ENCODE measurements at regions not wholly inside any gene's neighbourhood (a gene's known extent, or its start where the extent isn't known, plus 50 kb on each side); places are given as distances from the start of the nearest gene placed in this dataset.

GRCh38 chr15:58331913-58332675 lies 99.7 kb upstream of the LIPC start (continued):
- TF ChIP-seq PATZ1 (CRISPR knock-in tag; IDR thresholded peaks at IDR 0.05) (peak; percentile 31; the same call in 1 of the 2 replicates), SP140L (CRISPR knock-in tag; IDR thresholded peaks at IDR 0.05; ENCODE audit: borderline replicate concordance) (no peak), ZBTB20 (CRISPR knock-in tag; IDR thresholded peaks at IDR 0.05; ENCODE audit: borderline replicate concordance, low read depth) (no peak), POGZ (CRISPR knock-in tag; IDR thresholded peaks at IDR 0.05) (no peak; the same call in 1 of the 2 replicates), ZNF367 (CRISPR knock-in tag; IDR thresholded peaks at IDR 0.05; ENCODE audit: borderline replicate concordance) (no peak), MTF2 (CRISPR knock-in tag; IDR thresholded peaks at IDR 0.05; ENCODE audit: borderline replicate concordance) (no peak), EED (CRISPR knock-in tag; IDR thresholded peaks at IDR 0.05) (no peak), ZNF484 (CRISPR knock-in tag; IDR thresholded peaks at IDR 0.05; ENCODE audit: borderline replicate concordance, low read depth) (no peak), RARA (CRISPR knock-in tag; IDR thresholded peaks at IDR 0.05) (peak; percentile 92), ZFYVE20 (CRISPR knock-in tag; IDR thresholded peaks at IDR 0.05; ENCODE audit: borderline replicate concordance, low read depth) (no peak), CCDC6 (CRISPR knock-in tag; IDR thresholded peaks at IDR 0.05) (no peak), KAT7 (CRISPR knock-in tag; IDR thresholded peaks at IDR 0.05; ENCODE audit: borderline replicate concordance) (no peak), ZFP90 (CRISPR knock-in tag; IDR thresholded peaks at IDR 0.05; ENCODE audit: borderline replicate concordance) (no peak), RAD51 (IDR thresholded peaks at IDR 0.05; ENCODE audit: borderline replicate concordance) (peak; percentile 54; the same call in 1 of the 2 replicates), MXI1 (IDR thresholded peaks at IDR 0.05; ENCODE audit: borderline replicate concordance, low read depth, low read length) (peak; percentile 81; the same call in 2 of the 3 replicates), KDM6A (CRISPR knock-in tag; IDR thresholded peaks at IDR 0.05; ENCODE audit: low read depth) (peak; percentile 22; the same call in 1 of the 2 replicates), ZNF670 (CRISPR knock-in tag; IDR thresholded peaks at IDR 0.05; ENCODE audit: borderline replicate concordance) (peak; percentile 57; the same call in 1 of the 2 replicates), DMAP1 (CRISPR knock-in tag; IDR thresholded peaks at IDR 0.05) (peak; percentile 71; the same call in 1 of the 2 replicates), MLLT10 (CRISPR knock-in tag; IDR thresholded peaks at IDR 0.05) (no peak), NCOA1 (CRISPR knock-in tag; IDR thresholded peaks at IDR 0.05) (no peak), SP4 (CRISPR knock-in tag; IDR thresholded peaks at IDR 0.05) (no peak), ZSCAN20 (CRISPR knock-in tag; IDR thresholded peaks at IDR 0.05; ENCODE audit: borderline replicate concordance) (no peak), NFYC (CRISPR knock-in tag; IDR thresholded peaks at IDR 0.05) (peak; percentile 40; the same call in 1 of the 2 replicates)
- TF ChIP-seq, protein P1, sequence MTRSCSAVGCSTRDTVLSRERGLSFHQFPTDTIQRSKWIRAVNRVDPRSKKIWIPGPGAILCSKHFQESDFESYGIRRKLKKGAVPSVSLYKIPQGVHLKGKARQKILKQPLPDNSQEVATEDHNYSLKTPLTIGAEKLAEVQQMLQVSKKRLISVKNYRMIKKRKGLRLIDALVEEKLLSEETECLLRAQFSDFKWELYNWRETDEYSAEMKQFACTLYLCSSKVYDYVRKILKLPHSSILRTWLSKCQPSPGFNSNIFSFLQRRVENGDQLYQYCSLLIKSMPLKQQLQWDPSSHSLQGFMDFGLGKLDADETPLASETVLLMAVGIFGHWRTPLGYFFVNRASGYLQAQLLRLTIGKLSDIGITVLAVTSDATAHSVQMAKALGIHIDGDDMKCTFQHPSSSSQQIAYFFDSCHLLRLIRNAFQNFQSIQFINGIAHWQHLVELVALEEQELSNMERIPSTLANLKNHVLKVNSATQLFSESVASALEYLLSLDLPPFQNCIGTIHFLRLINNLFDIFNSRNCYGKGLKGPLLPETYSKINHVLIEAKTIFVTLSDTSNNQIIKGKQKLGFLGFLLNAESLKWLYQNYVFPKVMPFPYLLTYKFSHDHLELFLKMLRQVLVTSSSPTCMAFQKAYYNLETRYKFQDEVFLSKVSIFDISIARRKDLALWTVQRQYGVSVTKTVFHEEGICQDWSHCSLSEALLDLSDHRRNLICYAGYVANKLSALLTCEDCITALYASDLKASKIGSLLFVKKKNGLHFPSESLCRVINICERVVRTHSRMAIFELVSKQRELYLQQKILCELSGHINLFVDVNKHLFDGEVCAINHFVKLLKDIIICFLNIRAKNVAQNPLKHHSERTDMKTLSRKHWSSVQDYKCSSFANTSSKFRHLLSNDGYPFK (CRISPR knock-in tag; IDR thresholded peaks at IDR 0.05; ENCODE audit: borderline replicate concordance) = no peak
- TF ChIP-seq, protein P2, sequence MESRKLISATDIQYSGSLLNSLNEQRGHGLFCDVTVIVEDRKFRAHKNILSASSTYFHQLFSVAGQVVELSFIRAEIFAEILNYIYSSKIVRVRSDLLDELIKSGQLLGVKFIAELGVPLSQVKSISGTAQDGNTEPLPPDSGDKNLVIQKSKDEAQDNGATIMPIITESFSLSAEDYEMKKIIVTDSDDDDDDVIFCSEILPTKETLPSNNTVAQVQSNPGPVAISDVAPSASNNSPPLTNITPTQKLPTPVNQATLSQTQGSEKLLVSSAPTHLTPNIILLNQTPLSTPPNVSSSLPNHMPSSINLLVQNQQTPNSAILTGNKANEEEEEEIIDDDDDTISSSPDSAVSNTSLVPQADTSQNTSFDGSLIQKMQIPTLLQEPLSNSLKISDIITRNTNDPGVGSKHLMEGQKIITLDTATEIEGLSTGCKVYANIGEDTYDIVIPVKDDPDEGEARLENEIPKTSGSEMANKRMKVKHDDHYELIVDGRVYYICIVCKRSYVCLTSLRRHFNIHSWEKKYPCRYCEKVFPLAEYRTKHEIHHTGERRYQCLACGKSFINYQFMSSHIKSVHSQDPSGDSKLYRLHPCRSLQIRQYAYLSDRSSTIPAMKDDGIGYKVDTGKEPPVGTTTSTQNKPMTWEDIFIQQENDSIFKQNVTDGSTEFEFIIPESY (CRISPR knock-in tag; IDR thresholded peaks at IDR 0.05) = peak; percentile 17; the same call in 1 of the 2 replicates
